GM19043 (cell line): ENCODE measurements at regions not wholly inside any gene's neighbourhood (a gene's known extent, or its start where the extent isn't known, plus 50 kb on each side); places are given as distances from the start of the nearest gene placed in this dataset.
"Not testable (repeated sequence)": the region's sequence is repeated elsewhere in the genome, so short reads cannot be mapped to it uniquely, and the experiment has no call there.

ENCODE experiments used
- ATAC-seq: cut with Tn5 transposase; IDR thresholded peaks from one replicate; pipeline ENCODE4 v1.9.1; 2021; ENCODE audit warnings: low read depth; ENCODE audit not compliant: unreplicated experiment

DNA sequence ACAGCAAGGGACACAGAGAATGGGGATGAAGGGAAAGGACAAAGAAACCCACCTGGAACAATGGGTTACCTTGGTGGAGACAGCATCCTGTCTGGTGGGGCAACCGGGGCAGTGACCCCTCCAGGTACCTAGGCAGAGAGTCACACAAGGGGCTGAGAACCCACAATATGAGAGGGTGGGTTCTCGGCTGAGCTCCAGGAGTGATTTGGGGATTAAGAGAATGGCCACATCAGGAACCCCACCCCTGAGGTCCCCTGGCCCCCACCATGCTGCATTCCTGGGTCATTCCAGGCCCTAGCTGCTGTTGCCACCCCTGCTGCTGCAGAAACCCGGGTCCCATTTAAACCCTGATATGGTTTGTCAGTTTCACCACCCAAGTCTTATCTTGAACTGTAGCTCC lies 172.3 kb downstream of the RTP5 start:
- no peak for ATAC-seq

DNA sequence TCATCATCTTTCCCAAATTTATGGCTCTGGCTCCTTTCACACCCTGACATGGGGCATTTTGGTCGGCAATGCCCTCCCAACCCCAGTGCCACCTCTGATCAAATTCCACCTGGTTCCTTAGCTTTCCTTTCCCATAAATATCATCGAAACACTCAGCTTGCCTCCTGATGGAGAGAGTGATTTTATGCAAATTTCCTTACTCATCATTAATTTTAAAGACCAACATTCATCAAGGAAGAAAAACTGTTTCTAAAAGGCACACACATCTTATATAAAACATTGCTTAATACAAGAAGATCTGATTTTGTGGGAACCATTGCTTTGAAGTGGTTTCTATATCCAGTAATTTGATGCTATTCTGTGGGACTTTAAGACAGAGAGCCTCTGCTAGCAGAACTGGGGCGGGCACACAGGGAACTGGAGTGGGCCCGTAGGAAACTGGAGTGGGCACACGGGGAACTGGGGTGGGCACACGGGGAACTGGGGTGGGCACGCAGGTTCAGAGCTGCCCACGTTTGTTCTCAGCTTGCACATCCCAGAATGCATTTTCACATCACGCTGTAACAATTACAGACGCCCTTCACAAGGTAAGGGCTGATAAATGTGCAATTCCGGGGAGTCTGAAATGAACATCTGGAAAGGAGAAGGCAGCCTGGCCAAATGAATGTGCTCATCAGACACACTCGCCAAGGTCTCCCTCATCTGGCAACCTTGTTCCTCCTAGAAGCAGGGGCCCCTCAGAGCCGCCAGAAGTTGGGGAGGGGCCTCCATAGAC lies 174.2 kb downstream of the RTP5 start:
- ATAC-seq: no peak

DNA sequence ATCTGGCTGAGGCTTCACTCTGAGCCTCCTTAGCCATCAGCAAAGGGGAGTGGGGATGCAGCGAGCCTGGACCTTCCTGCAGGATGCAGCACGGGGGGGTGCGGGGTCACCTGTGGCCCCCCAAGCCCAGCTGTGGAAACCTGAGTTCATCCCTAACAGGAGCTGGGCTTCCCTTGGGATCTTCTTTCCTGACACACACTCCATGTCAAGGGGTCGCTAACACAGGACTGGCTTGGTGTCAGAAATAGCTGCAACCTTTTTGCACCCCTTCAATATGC lies 174.7 kb downstream of the RTP5 start:
- ATAC-seq: no peak

DNA sequence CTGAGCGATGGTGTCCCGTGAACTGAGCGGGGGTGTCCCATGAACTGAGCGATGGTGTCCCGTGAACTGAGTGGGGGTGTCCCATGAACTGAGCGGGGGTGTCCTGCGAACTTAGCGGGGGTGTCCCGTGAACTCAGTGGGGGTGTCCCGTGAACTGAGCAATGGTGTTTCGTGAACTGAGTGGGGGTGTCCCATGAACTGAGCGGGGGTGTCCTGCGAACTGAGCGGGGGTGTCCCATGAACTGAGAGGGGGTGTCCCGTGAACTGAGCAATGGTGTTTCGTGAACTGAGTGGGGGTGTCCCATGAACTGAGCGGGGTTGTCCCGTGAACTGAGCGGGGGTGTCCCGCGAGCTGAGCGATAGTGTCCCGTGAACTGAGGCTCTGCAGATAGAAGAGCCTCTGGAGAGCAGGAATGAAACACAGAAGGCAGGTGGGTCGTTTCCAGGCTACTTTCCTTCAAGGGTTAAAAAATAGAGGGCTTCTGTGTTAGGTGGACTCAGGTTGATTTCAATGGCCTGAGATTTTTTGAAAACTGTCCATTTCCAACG lies 176.1 kb downstream of the RTP5 start:
- not testable (repeated sequence) for ATAC-seq

DNA sequence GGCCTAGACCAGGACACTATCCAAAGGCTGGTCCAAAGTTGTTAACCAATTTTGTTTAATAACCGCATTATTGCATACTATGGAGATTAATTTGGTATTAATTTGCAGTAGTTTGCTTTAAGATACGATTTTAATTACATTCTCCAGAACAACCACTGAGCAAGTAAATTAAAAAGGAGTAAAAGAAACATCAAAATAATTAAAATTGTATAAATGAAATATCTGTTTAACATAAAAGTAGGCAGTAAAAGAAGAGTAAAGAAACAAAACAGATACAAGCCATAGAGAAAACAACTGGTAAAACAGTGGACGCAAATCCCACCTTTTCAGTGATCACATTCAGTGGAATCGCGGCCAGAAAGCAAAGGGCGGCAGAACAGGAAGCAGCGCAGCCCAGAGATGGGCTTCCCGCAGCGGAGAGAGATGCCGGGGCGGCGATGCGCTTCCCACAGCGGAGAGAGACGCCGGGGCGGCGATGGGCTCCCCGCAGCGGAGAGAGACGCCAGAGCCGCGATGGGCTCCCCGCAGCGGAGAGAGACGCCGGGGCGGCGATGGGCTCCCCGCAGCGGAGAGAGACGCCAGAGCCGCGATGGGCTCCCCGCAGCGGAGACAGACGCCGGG lies 176.8 kb downstream of the RTP5 start:
- no peak for ATAC-seq

DNA sequence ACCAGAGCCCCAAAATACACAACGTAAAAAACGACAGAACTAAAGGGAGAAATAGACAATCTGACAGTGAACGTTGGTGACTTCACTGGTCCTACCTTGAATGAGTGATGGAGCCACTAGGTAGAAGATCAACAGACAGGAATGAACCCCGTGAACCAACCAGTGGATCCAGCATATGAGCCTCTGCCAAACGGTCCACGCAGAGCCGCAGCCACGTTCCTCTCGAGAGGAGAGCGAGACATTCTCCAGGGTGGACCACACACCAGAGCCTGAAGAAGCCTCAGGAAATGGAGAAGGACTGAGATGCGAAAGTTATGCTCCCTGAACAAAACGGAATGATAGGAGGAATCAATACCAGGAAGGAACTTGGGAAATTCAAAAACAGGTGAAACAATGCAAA lies 178.4 kb downstream of the RTP5 start:
- ATAC-seq: no peak

DNA sequence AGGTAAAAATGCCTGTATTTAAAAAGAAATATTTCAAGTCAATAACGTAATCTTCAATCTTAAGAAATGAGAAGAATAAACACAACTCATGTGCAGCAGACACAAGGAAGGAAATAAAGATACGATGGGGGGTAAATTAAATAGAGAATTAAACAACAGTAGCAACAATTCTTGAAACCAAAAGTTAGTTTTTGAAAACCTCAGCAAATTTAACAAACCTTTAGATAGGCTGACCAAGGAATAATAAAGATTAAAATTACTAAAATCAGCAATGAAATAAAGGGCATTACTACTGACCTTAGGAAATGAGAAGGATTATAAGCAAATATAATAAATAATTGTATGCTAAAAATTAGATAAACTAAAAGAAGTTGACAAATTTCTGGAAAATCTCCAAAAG lies 178.9 kb downstream of the RTP5 start:
- ATAC-seq: no peak

DNA sequence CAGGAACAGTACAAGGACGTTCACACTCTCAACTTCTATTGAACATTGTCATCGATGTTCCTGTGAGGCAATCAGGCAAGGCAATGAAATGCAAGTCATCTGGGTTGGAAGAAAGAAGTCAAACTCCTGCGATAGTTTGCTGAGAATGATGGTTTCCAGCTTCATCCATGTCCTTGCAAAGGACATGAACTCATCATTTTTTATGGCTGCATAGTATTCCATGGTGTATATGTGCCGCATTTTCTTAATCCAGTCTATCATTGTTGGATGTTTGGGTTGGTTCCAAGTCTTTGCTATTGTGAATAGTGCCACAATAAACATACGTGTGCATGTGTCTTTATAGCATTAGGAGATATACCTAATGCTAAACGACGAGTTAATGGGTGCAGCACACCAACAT lies 180.0 kb downstream of the RTP5 start:
- ATAC-seq: not testable (repeated sequence)

DNA sequence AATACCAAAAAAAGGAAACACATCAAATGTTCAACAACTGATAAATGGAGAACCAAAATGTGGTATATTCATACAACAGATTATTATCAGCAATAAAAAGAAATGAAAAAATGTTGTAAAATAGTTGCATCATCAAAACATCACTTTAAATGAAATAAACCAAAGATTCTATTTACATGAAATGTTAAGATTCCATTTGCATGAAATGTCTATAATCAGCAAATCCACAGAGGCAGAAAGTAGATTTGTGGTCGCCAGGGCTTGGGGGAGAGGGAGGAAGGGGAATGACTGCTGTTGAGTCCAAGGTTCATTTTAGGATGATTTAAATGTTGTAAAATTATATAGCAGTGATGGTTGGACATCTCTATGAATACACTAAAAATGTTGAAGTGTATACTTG lies 181.9 kb downstream of the RTP5 start:
- no peak for ATAC-seq

DNA sequence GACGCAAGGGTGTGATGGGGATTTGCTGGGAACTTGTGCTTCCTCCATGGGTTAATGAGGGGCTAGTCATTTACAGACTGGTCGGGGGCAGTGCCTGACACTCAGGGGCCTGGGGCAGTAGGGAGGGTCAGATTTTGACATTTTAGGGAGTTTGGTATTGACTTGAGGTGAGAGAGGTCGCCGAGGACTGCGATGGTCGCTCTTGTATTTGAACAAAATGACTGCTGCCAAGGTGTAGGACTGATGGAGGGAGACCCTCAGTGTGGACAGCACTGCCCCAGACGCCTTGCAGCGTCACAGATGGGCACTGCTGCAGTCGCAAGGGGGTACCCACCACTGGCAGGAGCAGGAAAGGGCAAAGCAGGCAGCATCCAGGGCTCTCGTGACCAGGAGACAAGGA lies 182.9 kb downstream of the RTP5 start:
- no peak for ATAC-seq

DNA sequence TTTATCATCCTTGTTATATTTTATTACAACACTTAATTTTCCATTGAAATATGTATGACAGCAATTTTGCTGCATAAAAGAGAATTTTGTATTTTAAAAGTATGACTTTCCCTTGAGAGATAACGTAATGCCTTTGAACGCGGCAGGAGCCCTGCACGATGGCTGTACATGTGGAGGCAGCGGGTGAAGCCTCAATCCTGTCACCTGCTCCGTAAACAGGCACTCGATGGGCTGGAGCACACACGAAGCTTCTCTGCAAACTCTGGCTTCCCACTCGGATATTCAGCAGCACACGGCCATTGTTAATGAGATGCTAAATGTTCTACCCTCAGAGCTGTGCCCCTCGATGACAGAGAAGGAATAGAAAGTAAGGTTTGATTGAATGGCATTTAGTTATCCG lies 184.4 kb downstream of the RTP5 start:
- no peak for ATAC-seq

DNA sequence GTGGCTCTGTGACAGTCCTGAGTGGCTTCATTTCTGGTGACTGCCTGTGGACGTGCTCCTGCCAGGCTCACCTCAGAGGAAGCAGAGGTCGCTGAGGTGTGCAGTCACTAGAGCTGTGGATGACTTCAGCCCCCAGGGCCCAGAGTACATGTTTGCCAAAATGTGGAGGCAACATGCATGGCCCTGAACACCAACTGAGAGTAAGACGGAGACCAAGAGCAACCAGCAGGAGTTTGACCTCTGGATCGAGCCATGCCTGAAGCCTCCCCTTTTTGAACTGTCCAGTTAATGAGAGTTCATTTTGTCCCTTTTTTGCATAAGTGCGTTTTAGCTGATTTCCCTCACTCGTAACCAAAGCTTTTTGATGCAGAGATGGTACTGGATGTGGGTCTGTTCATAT lies 184.9 kb downstream of the RTP5 start:
- ATAC-seq: no peak

DNA sequence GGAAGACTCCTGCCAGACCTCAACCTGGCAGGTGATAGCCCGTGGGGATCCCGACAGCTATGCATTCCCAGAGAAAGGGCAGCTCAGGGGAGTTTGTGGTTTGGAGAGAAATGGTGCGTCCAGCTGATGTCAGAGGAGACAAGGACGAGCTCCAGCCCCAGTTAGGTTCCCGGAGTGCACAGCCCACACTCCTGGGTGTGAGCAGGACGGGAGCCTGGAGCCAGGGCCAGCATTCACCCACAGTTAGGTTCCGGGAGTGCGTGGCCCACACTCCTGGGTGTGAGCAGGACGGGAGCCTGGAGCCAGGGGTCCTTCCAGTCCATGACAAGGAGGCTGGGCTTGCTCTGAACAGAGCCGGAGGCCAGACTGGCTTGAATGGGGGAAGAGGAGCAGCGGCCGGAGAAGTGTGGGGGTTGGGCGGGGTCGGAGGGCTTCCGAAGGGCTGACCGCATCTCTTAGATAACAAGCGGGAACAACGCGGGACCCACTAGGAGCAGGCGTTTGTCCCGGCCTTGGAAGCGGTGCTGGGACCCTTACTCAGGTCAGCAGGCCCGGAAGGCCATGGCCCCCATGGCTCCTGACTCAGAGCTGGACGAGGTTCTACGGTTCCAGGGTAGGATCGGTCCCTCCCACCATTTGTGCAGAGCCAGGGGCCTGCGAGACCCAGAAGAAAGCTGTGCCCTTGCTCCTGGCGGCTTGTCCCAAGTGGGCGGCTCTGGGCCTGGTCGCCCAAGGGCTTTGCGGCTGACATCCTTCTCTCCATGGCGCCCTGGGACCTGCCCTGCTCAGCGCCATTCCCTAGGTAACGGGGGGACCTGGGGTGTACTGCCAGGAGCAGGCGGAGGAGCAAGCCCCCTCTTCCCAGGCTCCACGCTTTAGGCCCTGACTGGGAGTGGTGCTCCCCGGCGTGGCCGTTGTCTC lies 185.6 kb downstream of the RTP5 start:
- no peak for ATAC-seq

DNA sequence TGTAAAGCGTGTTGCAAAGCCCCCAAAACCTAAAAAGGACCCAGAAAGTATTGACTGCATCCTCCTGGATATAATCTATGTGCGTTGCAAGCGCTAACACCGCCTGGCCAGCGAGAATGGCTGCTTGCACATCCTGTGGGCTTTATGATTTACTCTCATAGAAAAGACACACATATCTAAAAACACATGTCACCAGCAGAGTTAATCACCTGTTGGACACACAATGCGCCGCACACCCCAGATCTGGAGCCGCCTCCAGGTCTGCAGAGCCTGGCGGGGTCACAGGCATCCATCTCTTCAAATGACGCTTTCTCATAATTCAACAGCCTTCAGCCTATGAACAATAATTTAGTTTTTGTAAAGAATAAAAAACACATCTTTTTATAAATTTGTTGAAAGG lies 186.5 kb downstream of the RTP5 start:
- ATAC-seq: no peak

DNA sequence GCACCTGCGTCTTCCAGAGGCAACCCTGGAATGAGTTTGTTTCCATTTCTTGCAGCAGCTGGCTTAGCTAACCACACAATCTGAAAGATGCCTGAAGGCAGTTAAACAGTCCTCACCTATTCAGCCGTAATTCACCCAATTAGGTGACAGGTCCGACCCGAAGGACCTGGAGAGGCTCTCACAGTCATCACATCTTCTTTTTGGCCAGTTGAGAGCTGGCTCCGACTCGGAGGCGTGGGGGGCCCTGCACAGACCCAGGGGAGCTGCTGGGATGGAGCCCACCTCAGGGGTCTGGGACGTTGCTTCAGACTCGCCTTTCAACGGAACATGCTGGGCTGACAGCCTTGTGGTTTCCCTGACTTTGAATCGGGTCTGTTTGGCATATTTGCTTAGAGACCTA lies 187.3 kb downstream of the RTP5 start:
- no peak for ATAC-seq

DNA sequence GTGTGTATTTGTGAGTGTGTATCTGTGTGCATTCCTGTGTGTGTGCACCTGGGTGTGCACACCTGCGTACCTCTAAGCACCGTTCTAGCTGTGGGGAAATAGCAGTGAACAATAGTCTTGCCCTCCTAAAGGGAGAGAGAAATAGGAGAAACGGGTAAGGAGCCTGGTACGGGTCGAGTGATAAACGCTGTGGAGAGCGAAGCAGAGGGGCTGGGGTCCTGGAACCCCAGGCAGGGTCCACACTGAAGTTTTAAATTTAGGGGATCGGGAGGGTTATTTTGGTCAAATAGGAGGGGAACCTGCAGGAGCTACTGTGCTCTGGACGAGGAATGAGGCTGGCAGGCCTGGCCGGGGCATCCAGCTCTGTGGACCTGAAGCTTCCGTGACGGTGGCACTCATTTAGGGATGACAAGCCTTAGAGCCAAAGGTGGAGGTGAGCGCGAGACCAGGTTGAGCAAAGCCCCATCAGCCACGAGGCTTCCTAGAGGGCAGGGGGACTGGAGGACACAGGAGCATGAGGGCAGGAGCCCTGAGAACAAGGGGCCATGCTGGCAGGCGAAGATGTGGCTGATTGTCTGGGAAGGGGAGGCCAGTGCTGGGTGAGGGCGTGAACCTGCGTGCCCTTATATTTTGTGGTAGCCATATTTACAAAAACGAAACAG lies 188.0 kb downstream of the RTP5 start:
- no peak for ATAC-seq

DNA sequence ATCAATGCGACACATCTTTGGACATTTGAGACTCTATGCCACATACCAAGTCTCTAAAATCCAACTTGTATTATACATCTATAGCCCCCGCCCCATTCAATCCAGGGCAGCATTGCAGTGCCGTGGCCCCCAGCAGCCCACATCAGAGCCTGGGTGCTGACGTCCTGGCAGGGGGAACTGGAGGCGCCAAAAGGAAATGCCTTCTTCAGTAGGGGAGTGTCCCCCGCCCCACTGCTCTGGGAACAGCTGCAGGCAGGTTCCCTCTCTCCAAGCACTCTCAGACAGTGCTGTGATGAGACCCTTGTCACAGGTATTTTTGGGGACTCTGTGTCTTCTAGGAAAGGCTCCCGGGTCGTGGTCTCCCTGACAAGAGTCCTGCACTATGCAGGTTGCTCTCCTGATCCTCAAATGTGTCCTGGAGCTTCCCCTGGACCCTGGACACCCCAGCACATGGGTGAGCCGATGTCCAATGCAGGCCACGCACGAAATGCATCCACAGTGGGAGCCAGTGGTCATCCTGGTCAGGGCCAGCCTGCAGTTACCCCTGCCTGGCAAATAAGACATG lies 188.7 kb downstream of the RTP5 start:
- ATAC-seq: no peak

DNA sequence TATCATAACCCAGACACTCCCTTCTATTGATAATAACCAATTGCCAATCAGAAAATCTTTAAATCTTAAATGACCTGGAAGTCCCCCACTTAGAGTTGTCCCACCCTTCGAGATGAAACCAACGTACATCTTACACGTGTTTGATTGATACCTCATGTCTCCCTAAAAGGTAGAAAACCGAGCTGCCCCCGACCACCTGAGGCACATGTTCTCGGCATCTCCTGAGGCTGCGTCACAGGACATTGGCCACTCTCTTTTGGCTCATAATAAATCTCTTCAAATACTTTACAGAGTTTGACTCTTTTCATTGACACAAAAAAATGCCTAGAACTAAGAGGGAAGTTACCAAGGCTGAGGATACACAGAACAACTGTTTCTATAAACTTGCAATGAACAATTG lies 190.0 kb downstream of the RTP5 start:
- no peak for ATAC-seq

DNA sequence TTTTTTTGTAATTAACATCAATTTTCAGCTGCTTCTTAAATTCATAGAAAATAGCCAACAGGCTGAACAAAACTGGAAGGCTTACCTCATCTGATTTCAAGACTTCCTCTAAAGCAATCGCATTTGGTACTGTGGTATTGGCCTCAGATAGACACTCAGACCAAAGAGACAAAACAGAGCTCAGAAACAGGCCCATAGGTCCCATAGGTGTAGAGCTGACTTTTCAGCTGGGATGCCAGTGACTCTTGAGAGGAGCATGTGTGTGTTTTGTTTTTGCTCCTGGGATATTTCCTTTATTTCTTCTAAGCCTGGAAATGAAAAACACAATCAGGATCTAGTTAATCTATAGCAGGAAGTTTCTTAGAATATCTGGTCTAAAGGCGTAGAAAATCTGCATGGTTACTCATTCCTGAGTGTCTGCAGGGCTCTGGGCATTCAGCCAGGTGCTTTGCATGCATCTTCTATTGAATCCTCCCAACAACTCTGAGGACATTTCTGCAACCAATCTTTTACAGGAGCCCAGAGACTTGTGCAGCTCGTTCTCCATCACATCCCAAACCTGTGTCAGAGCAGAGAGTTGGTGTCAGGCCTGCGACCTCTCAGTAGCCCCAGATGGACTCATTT lies 190.8 kb downstream of the RTP5 start:
- no peak for ATAC-seq

DNA sequence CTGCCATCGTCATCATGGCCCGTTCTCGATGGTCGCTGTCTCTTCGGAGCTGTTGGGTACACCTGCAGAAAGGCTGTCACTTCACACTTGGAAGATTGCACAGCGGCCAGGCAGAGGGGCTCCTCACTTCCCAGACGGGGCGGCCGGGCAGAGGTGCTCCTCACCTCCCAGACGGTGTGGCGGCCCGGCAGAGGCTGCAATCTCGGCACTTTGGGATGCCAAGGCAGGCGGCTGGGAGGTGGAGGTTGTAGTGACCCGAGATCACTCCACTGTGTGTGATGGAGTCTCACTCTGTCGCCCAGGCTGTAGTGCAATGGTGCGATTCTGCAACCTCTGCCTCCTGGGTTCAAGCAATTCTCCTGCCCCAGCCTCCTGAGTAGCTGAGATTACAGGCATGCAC lies 192.4 kb downstream of the RTP5 start:
- ATAC-seq: not testable (repeated sequence)
